ENCODE measurements at regions not wholly inside any gene's neighbourhood (a gene's known extent, or its start where the extent isn't known, plus 50 kb on each side); places are given as distances from the start of the nearest gene placed in this dataset.
A peak's percentile ranks its signal among the peaks of the same experiment; 100 is the strongest.

- TF ChIP-seq ATF4 (CRISPR knock-in tag; IDR thresholded peaks at IDR 0.05) = peak in 1 of 2 experiments; percentile 58; a peak in 1 of 4 replicates
- TF ChIP-seq CENPX (CRISPR knock-in tag; IDR thresholded peaks at IDR 0.05) = no peak
- TF ChIP-seq ARNT (IDR thresholded peaks at IDR 0.05) = no peak
- no peak for TF ChIP-seq SNAI1 (CRISPR knock-in tag; IDR thresholded peaks at IDR 0.05; ENCODE audit: borderline replicate concordance)
- TF ChIP-seq ZMAT5 (CRISPR knock-in tag; IDR thresholded peaks at IDR 0.05; ENCODE audit: borderline replicate concordance, low read depth) = no peak
- peak; percentile 50; the same call in 1 of the 2 replicates for TF ChIP-seq ZNF33A (CRISPR knock-in tag; IDR thresholded peaks at IDR 0.05; ENCODE audit: borderline replicate concordance)
- TF ChIP-seq ELF3 (CRISPR knock-in tag; IDR thresholded peaks at IDR 0.05) = peak; percentile 95
- peak; percentile 75; the same call in 1 of the 2 replicates for TF ChIP-seq MTA1 (CRISPR knock-in tag; IDR thresholded peaks at IDR 0.05; ENCODE audit: borderline replicate concordance)
- no peak for TF ChIP-seq NAIF1 (CRISPR knock-in tag; IDR thresholded peaks at IDR 0.05; ENCODE audit: borderline replicate concordance)
- TF ChIP-seq MTA3 (CRISPR knock-in tag; IDR thresholded peaks at IDR 0.05) = no peak
- no peak for TF ChIP-seq ZFP1 (CRISPR knock-in tag; IDR thresholded peaks at IDR 0.05)
- no peak for TF ChIP-seq ZSCAN12 (CRISPR knock-in tag; IDR thresholded peaks at IDR 0.05)
- TF ChIP-seq ZNF720 (CRISPR knock-in tag; IDR thresholded peaks at IDR 0.05) = no peak
- TF ChIP-seq PBX2 (CRISPR knock-in tag; IDR thresholded peaks at IDR 0.05) = peak; percentile 71
- no peak for TF ChIP-seq ZNF563 (CRISPR knock-in tag; IDR thresholded peaks at IDR 0.05)
- TF ChIP-seq ASH2L (IDR thresholded peaks at IDR 0.05; ENCODE audit: insufficient read length, low read depth, low read length) = no peak
- TF ChIP-seq BORCS8-MEF2B (CRISPR knock-in tag; IDR thresholded peaks at IDR 0.05) = 0 out of 2 replicates have a peak, but pooled peaks have one; percentile 49
- TF ChIP-seq JUN (CRISPR knock-in tag; IDR thresholded peaks at IDR 0.05) = peak; percentile 32; the same call in 1 of the 2 replicates
- TF ChIP-seq, protein P1, sequence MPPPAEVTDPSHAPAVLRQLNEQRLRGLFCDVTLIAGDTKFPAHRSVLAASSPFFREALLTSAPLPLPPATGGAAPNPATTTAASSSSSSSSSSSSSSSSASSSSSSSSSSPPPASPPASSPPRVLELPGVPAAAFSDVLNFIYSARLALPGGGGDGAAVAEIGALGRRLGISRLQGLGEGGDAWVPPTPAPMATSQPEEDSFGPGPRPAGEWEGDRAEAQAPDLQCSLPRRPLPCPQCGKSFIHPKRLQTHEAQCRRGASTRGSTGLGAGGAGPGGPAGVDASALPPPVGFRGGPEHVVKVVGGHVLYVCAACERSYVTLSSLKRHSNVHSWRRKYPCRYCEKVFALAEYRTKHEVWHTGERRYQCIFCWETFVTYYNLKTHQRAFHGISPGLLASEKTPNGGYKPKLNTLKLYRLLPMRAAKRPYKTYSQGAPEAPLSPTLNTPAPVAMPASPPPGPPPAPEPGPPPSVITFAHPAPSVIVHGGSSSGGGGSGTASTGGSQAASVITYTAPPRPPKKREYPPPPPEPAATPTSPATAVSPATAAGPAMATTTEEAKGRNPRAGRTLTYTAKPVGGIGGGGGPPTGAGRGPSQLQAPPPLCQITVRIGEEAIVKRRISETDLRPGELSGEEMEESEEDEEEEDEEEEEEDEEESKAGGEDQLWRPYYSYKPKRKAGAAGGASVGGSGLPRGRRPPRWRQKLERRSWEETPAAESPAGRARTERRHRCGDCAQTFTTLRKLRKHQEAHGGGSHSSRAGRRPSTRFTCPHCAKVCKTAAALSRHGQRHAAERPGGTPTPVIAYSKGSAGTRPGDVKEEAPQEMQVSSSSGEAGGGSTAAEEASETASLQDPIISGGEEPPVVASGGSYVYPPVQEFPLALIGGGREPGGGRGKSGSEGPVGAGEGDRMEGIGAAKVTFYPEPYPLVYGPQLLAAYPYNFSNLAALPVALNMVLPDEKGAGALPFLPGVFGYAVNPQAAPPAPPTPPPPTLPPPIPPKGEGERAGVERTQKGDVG (CRISPR knock-in tag; IDR thresholded peaks at IDR 0.05; ENCODE audit: borderline replicate concordance) = peak; percentile 83; the same call in 1 of the 2 replicates
- TF ChIP-seq ZNF546 (CRISPR knock-in tag; conservative IDR thresholded peaks at IDR 0.05) = no peak
- TF ChIP-seq ZBTB7A (CRISPR knock-in tag; IDR thresholded peaks at IDR 0.05) = no peak
- 0 out of 2 replicates have a peak, but pooled peaks have one; percentile 41 for TF ChIP-seq TOPORS (CRISPR knock-in tag; IDR thresholded peaks at IDR 0.05)
- peak; percentile 88 for TF ChIP-seq MED8 (CRISPR knock-in tag; IDR thresholded peaks at IDR 0.05; ENCODE audit: insufficient replicate concordance)
- TF ChIP-seq, protein P2, sequence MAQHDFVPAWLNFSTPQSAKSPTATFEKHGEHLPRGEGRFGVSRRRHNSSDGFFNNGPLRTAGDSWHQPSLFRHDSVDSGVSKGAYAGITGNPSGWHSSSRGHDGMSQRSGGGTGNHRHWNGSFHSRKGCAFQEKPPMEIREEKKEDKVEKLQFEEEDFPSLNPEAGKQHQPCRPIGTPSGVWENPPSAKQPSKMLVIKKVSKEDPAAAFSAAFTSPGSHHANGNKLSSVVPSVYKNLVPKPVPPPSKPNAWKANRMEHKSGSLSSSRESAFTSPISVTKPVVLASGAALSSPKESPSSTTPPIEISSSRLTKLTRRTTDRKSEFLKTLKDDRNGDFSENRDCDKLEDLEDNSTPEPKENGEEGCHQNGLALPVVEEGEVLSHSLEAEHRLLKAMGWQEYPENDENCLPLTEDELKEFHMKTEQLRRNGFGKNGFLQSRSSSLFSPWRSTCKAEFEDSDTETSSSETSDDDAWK (CRISPR knock-in tag; IDR thresholded peaks at IDR 0.05) = no peak
Measured at GRCh38 chr7:16989811-16990413, 108.1 kb upstream of the AGR3 start (continued).

Measured in HepG2 (cell line).